ENCODE measurements at regions not wholly inside any gene's neighbourhood (a gene's known extent, or its start where the extent isn't known, plus 50 kb on each side); places are given as distances from the start of the nearest gene placed in this dataset.

- H3K27me3 ChIP-seq: no peaks in the 10 kb centered on the region
- 77 to 83% methylated on average over 2 of the region's 2 CpGs for WGBS, 2 donors
- H3K36me3 ChIP-seq: no peaks in the 10 kb centered on the region
- no peaks in the 10 kb centered on the region for H3K4me1 ChIP-seq
- no peak for DNase-seq
- no peak overlapping the region for H3K4me3 ChIP-seq
- no peaks in the 10 kb centered on the region for H3K9me3 ChIP-seq
- intact Hi-C loops (cut with DNase I): no loop called here
- TF ChIP-seq CTCF (IDR thresholded peaks at IDR 0.05): no peak
- TF ChIP-seq POLR2AphosphoS5 (IDR thresholded peaks at IDR 0.05): no peak
- TF ChIP-seq POLR2A (IDR thresholded peaks at IDR 0.05): no peak
- TF ChIP-seq EP300 (IDR thresholded peaks at IDR 0.05): no peak
- no peak overlapping the region for H3K27ac ChIP-seq
These were observed 553.3 kb downstream of the TLL1 start for GRCh38 chr4:166426300-166426863.

- TF ChIP-seq EP300 (IDR thresholded peaks at IDR 0.05) (no peak), CTCF (IDR thresholded peaks at IDR 0.05) (no peak), POLR2A (IDR thresholded peaks at IDR 0.05) (no peak), POLR2AphosphoS5 (IDR thresholded peaks at IDR 0.05) (no peak)
- no peaks in the 10 kb centered on the region for H3K36me3 ChIP-seq
- intact Hi-C loops (cut with DNase I): no loop called here
- no peak overlapping the region for H3K4me3 ChIP-seq
- H3K9me3 ChIP-seq: no peaks in the 10 kb centered on the region
- DNase-seq: no peak
- H3K27ac ChIP-seq: no peak overlapping the region
- H3K27me3 ChIP-seq: no peaks in the 10 kb centered on the region
- no peaks in the 10 kb centered on the region for H3K4me1 ChIP-seq
These were observed 559.1 kb downstream of the TLL1 start for GRCh38 chr4:166432125-166432524.

GRCh38 chr4:166432842-166433241, 559.8 kb downstream of the TLL1 start:
- no peak overlapping the region for H3K27ac ChIP-seq
- intact Hi-C loops (cut with DNase I): no loop called here
- DNase-seq: no peak
- no peak overlapping the region for H3K4me3 ChIP-seq
- H3K36me3 ChIP-seq: no peaks in the 10 kb centered on the region
- TF ChIP-seq POLR2A (IDR thresholded peaks at IDR 0.05) (no peak), POLR2AphosphoS5 (IDR thresholded peaks at IDR 0.05) (no peak), CTCF (IDR thresholded peaks at IDR 0.05) (no peak), EP300 (IDR thresholded peaks at IDR 0.05) (no peak)
- no peaks in the 10 kb centered on the region for H3K27me3 ChIP-seq
- no peaks in the 10 kb centered on the region for H3K9me3 ChIP-seq
- no peaks in the 10 kb centered on the region for H3K4me1 ChIP-seq

GRCh38 chr4:166435449-166435848, 562.4 kb downstream of the TLL1 start:
- DNase-seq: no peak
- intact Hi-C loops (cut with DNase I): no loop called here

More at GRCh38 chr4:166435449-166435848, 562.4 kb downstream of the TLL1 start:
- H3K4me1 ChIP-seq: no peaks in the 10 kb centered on the region
- WGBS, 2 donors: 0% methylated on average over 1 of the region's 1 CpG
- no peaks in the 10 kb centered on the region for H3K9me3 ChIP-seq
- no peak overlapping the region for H3K27ac ChIP-seq
- H3K36me3 ChIP-seq: no peaks in the 10 kb centered on the region
- TF ChIP-seq POLR2AphosphoS5 (IDR thresholded peaks at IDR 0.05): no peak
- no peak for TF ChIP-seq EP300 (IDR thresholded peaks at IDR 0.05)
- TF ChIP-seq CTCF (IDR thresholded peaks at IDR 0.05): no peak
- no peak for TF ChIP-seq POLR2A (IDR thresholded peaks at IDR 0.05)
- no peaks in the 10 kb centered on the region for H3K27me3 ChIP-seq
- no peak overlapping the region for H3K4me3 ChIP-seq

Measured in sigmoid colon (tissue), 6 donors.